Hepatocyte (in vitro differentiated cells): ENCODE measurements at regions not wholly inside any gene's neighbourhood (a gene's known extent, or its start where the extent isn't known, plus 50 kb on each side); places are given as distances from the start of the nearest gene placed in this dataset.

Source experiments
- CTCF ChIP-seq: fragments of 200-600 bp; sonication (generic); IDR thresholded peaks from 2 replicates; pipeline ENCODE4 v1.5.1; 2016; ENCODE audit warnings: antibody characterized with exemption, mild to moderate bottlenecking; ENCODE audit not compliant: poor library complexity
- EZH2 ChIP-seq: fragments of 200-600 bp; sonication (generic); IDR thresholded peaks from 2 replicates; pipeline ENCODE4 v1.6.1; 2016; ENCODE audit warnings: antibody characterized with exemption, mild to moderate bottlenecking, borderline replicate concordance

GRCh38 chr1:18021242-18021641 lies 86.4 kb upstream of the IGSF21 start:
- TF ChIP-seq CTCF (no peak), EZH2 (no peak)
